Neural cell (in vitro differentiated cells): ENCODE measurements at regions not wholly inside any gene's neighbourhood (a gene's known extent, or its start where the extent isn't known, plus 50 kb on each side); places are given as distances from the start of the nearest gene placed in this dataset.

ENCODE experiments used
- small RNA-seq, 3 experiments: library from RNA; depleted of rRNA; stranded (forward); fragments of <200 nt; gene quantifications; one replicate each; pipeline ENCODE3, GENCODE V24; 2012

Small RNA genes in the stretch of these regions (small RNA-seq; reads per million reads assigned to genes)
- 0 reads per million in 3 experiments for gene MIR6076
